Astrocyte (in vitro differentiated cells and primary cell): ENCODE measurements at regions not wholly inside any gene's neighbourhood (a gene's known extent, or its start where the extent isn't known, plus 50 kb on each side); places are given as distances from the start of the nearest gene placed in this dataset.

Experiments used
- CTCF ChIP-seq: IDR thresholded peaks from 2 replicates; pipeline ENCODE4 v1.5.1; 2011; ENCODE audit warnings: low read depth, mild to moderate bottlenecking, inconsistent platforms, low read length, moderate library complexity; ENCODE audit not compliant: insufficient read depth
- EZH2 ChIP-seq: IDR thresholded peaks from 2 replicates; pipeline ENCODE4 v1.6.1; 2012; ENCODE audit warnings: mild to moderate bottlenecking, low read length, inconsistent platforms; ENCODE audit not compliant: insufficient read depth

- no peak for TF ChIP-seq CTCF
- no peak for TF ChIP-seq EZH2
Measured at GRCh38 chr17:31700973-31701372, 158.1 kb downstream of the COPRS start.
